ENCODE measurements at regions not wholly inside any gene's neighbourhood (a gene's known extent, or its start where the extent isn't known, plus 50 kb on each side); places are given as distances from the start of the nearest gene placed in this dataset.

DNA sequence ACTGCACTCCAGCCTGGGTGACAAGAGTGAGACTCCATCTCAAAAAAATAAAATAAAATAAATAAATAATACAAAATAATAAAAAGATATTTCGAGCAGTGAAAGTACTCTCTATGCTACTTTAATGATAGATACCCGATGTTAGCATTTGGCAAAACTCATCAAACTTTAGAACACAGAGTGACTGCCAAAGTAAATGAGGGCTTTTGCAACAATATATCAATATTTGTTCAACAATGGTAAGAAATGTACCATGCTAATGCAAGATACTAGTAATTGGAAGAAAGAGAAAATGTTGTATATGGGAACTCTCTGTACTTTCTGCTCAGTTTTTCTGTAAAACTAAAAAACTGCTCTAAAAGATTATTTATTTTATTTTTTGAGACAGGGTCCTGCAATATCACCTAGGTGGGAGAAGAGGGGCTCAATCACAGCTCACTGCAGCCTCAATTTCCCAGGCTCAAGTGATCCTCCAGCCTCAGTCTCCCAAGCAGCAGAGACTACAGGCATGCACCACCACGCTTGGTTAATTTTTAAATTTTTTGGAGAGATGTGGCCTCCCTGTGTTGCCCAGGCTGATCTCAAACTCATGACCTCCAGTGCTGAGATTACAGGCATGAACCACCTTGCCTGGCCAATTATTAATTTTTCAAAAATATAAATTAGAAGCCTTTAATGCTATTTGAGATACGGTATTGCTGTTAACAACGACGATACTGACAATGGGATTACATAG lies 650.5 kb upstream of the NR2F2 start:
- no peak for TF ChIP-seq TAF1 (IDR thresholded peaks at IDR 0.05; ENCODE audit: low read depth, low read length)
- no peak for TF ChIP-seq POLR2A (IDR thresholded peaks at IDR 0.05; ENCODE audit: low read depth, low read length)
- no peak for TF ChIP-seq POLR2AphosphoS5 (IDR thresholded peaks at IDR 0.05; ENCODE audit: low read depth, low read length)
- TF ChIP-seq SPI1 (IDR thresholded peaks at IDR 0.05; ENCODE audit: low read depth, low read length) = no peak
- TF ChIP-seq PAX5 (IDR thresholded peaks at IDR 0.05; ENCODE audit: insufficient read depth, low read length, severe bottlenecking) = no peak
- no peak for TF ChIP-seq POU2F2 (IDR thresholded peaks at IDR 0.05; ENCODE audit: low read depth, low read length)

Data from GM12891 (cell line).